K562 (cell line): ENCODE measurements at regions not wholly inside any gene's neighbourhood (a gene's known extent, or its start where the extent isn't known, plus 50 kb on each side); places are given as distances from the start of the nearest gene placed in this dataset.

Experiments
- ATAC-seq: fragments of 200-7000 bp; cut with Tn5 transposase; 3 replicates; pipeline ENCODE4 v1.9.1; 2020; ENCODE audit warnings: moderate library complexity
- BruUV-seq: library from RNA; stranded (reverse); fragments of 400-500 nt; replicated peaks from 2 replicates; lab custom pipeline; 2021; lab: Mats Ljungman, UMichigan
- CTCF ChIA-PET: fragments of 300-600 bp; formaldehyde crosslinking; extraction: SDS; loops from one replicate; lab custom pipeline; 2021; ENCODE audit warnings: low intra/inter-chr PET ratio; lab: Yijun Ruan, JAX
- POLR2A ChIA-PET: fragments of 300-600, 350-650 bp; sonication (Branson Sonifier 250); formaldehyde crosslinking; extraction: SDS; loops from one replicate; lab custom pipeline; 2021; ENCODE audit warnings: antibody characterized with exemption, inconsistent platforms; lab: Yijun Ruan, JAX
- DNase-seq, 4 experiments: peaks; one replicate each; pipeline versions ENCODE4 v3.0.0 to v3.0.0-alpha.2; 2011 to 2018; ENCODE audit warnings: low spot score in 3 of 4, mixed read lengths in 3 of 4; ENCODE audit errors: extremely low read depth in 1 of 4
- FAIRE-seq: peaks from 2 replicates; lab custom pipeline; 2011; peaks lifted over from hg19 to GRCh38; lab: Jason Lieb, UNC
- H2AFZ ChIP-seq: 2 replicates; pipeline ENCODE4 v1.6.0; 2011; ENCODE audit warnings: low read depth, low read length, control low read depth, inconsistent platforms
- H3K27ac ChIP-seq: fragments of 200-600 bp; 3 replicates; pipeline ENCODE4 v1.8.0; 2011; ENCODE audit warnings: low read depth, mild to moderate bottlenecking, control low read depth, inconsistent platforms, low read length, moderate library complexity, mixed read lengths; ENCODE audit errors: extremely low read depth
- H3K27me3 ChIP-seq, 2 experiments: fragments of 300-600 bp in 1 of 2; 2 replicates in 1 of 2; 3 replicates in 1 of 2; pipeline versions ENCODE4 v1.6.0 to v1.8.0; 2011; ENCODE audit warnings: inconsistent platforms in 2 of 2, low read length in 2 of 2, mild to moderate bottlenecking in 1 of 2, mixed read lengths in 1 of 2, moderate library complexity in 1 of 2; ENCODE audit not compliant: control insufficient read depth in 2 of 2, insufficient read depth in 2 of 2
- H3K36me3 ChIP-seq: fragments of 300-600 bp; 3 replicates; pipeline ENCODE4 v1.8.0; 2011; ENCODE audit warnings: mild to moderate bottlenecking, low read length, inconsistent platforms; ENCODE audit not compliant: control insufficient read depth, insufficient read depth
- H3K4me1 ChIP-seq, 2 experiments: fragments of 200-600 bp in 1 of 2; replicated peaks in 1 of 2; 2 replicates in 1 of 2; 3 replicates in 1 of 2; pipeline versions ENCODE4 v1.5.1 to v1.8.0; 2011; ENCODE audit warnings: inconsistent platforms in 2 of 2, low read length in 2 of 2, mild to moderate bottlenecking in 1 of 2, mixed read lengths in 1 of 2, moderate library complexity in 1 of 2; ENCODE audit not compliant: control insufficient read depth in 2 of 2, insufficient read depth in 2 of 2
- H3K4me2 ChIP-seq: 2 replicates; pipeline ENCODE4 v1.6.1; 2011; ENCODE audit warnings: low read length, control low read depth, inconsistent platforms, mixed read lengths; ENCODE audit not compliant: insufficient read depth
- H3K4me3 ChIP-seq: fragments of 200-600 bp; sonication (generic), shearing (Covaris generic); 2 replicates; pipeline ENCODE4 v1.5.1; 2016; ENCODE audit warnings: control low read depth, inconsistent platforms
- H3K79me2 ChIP-seq: fragments of 200-600 bp; 3 replicates; pipeline ENCODE4 v1.8.0; 2011; ENCODE audit warnings: low read length, inconsistent platforms; ENCODE audit not compliant: control insufficient read depth, insufficient read depth
- H3K9ac ChIP-seq, 2 experiments: 2 replicates each; pipeline versions ENCODE4 v1.6.0 to v1.6.1; 2011; ENCODE audit warnings: low read depth in 2 of 2, low read length in 2 of 2, control low read depth in 1 of 2, inconsistent platforms in 1 of 2, mild to moderate bottlenecking in 1 of 2, mixed read lengths in 1 of 2; ENCODE audit not compliant: insufficient read depth in 1 of 2
- H3K9me1 ChIP-seq: one replicate; pipeline ENCODE4 v1.6.0; 2011; ENCODE audit warnings: inconsistent platforms, mild to moderate bottlenecking, low read length, moderate library complexity; ENCODE audit not compliant: control insufficient read depth, insufficient read depth
- H3K9me3 ChIP-seq: replicated peaks from 2 replicates; pipeline ENCODE4 v1.5.1; 2011; ENCODE audit warnings: low read depth, low read length, inconsistent platforms; ENCODE audit not compliant: control insufficient read depth, insufficient read depth
- H4K20me1 ChIP-seq: replicated peaks from 2 replicates; pipeline ENCODE4 v1.6.1; 2011; ENCODE audit warnings: low read length, inconsistent platforms, mixed read lengths; ENCODE audit not compliant: control insufficient read depth, insufficient read depth
- BRD4 ChIP-seq: fragments of 200-600 bp; sonication (generic); IDR thresholded peaks from 2 replicates; pipeline ENCODE4 v1.6.1; 2017; ENCODE audit warnings: inconsistent platforms
- ELF4 ChIP-seq: fragments of 450-650 bp; formaldehyde crosslinking; IDR thresholded peaks from 2 replicates; pipeline ENCODE4 v1.4.0; 2022; ENCODE audit warnings: missing genetic modification characterization
- EWSR1 ChIP-seq: fragments of 450-650 bp; IDR thresholded peaks from 2 replicates; pipeline ENCODE4 v1.6.1; 2018; ENCODE audit warnings: borderline replicate concordance, mild to moderate bottlenecking, low read depth, moderate library complexity; ENCODE audit not compliant: partially characterized antibody
- HNRNPLL ChIP-seq: fragments of 200-400 bp; formaldehyde crosslinking; IDR thresholded peaks from 2 replicates; pipeline ENCODE4 v1.6.1; 2017; ENCODE audit warnings: low read length, low read depth, mild to moderate bottlenecking; ENCODE audit not compliant: poor library complexity, severe bottlenecking
- HOMEZ ChIP-seq: fragments of 250-450 bp; sonication (Bioruptor Pico); IDR thresholded peaks from 2 replicates; pipeline ENCODE4 v1.4.0; 2020; ENCODE audit warnings: mild to moderate bottlenecking, moderate library complexity
- KDM2B ChIP-seq: fragments of 250-450 bp; sonication (Bioruptor Pico); IDR thresholded peaks from 2 replicates; pipeline ENCODE4 v1.8.0; 2021; ENCODE audit warnings: mild to moderate bottlenecking, moderate library complexity
- KDM5B ChIP-seq: fragments of 200-600 bp; sonication (generic); IDR thresholded peaks from 2 replicates; pipeline ENCODE4 v1.6.1; 2012; ENCODE audit warnings: low read depth, mild to moderate bottlenecking, moderate library complexity, low read length, control low read depth, inconsistent platforms; ENCODE audit not compliant: insufficient replicate concordance
- MLLT1 ChIP-seq, 2 experiments: fragments of 450-650 bp; IDR thresholded peaks; 2 replicates each; pipeline ENCODE4 v1.6.1; 2016
- MTF1 ChIP-seq: fragments of 250-450 bp; sonication (Bioruptor Pico); IDR thresholded peaks from 2 replicates; pipeline ENCODE4 v1.9.0; 2021; ENCODE audit warnings: moderate library complexity, mild to moderate bottlenecking, inconsistent platforms, borderline replicate concordance
- RAD21 ChIP-seq, 2 experiments: fragments of 250-450 bp in 1 of 2; fragments of 450-650 bp in 1 of 2; sonication (Bioruptor Pico) in 1 of 2; formaldehyde crosslinking in 1 of 2; IDR thresholded peaks in 1 of 2; conservative IDR thresholded peaks in 1 of 2; 2 replicates each; pipeline versions ENCODE4 v1.4.0 to v1.8.0; 2020 to 2022; ENCODE audit warnings: mild to moderate bottlenecking in 2 of 2, moderate library complexity in 1 of 2
- TRIM28 ChIP-seq: fragments of 450-650 bp; IDR thresholded peaks from 2 replicates; pipeline ENCODE4 v1.6.1; 2017
- ZBED1 ChIP-seq: IDR thresholded peaks from 2 replicates; pipeline ENCODE4 v1.6.1; 2014
- ZKSCAN8 ChIP-seq: fragments of 200-800 bp; sonication (Bioruptor generic); IDR thresholded peaks from 2 replicates; pipeline ENCODE4 v1.6.1; 2016; ENCODE audit warnings: missing genetic modification characterization, missing compliant biosample characterization
- ZNF253 ChIP-seq: fragments of 250-450 bp; sonication (Bioruptor Pico); conservative IDR thresholded peaks from 2 replicates; pipeline ENCODE4 v1.6.1; 2021; ENCODE audit warnings: mild to moderate bottlenecking
- ZNF41 ChIP-seq: fragments of 250-450 bp; sonication (Bioruptor Pico); conservative IDR thresholded peaks from 2 replicates; pipeline ENCODE4 v1.4.0; 2020; ENCODE audit warnings: mild to moderate bottlenecking
- ZNF431 ChIP-seq: sonication (generic); formaldehyde crosslinking; IDR thresholded peaks from 2 replicates; pipeline ENCODE4 v1.8.0; 2022; ENCODE audit warnings: mild to moderate bottlenecking, missing genetic modification reagents
- WGBS: fragments of 100-300 bp; shearing (Covaris generic); methylation state at CpG from one replicate; pipeline ENCODE4 v1.1.6; 2016; ENCODE audit warnings: low coverage, mixed read lengths; ENCODE audit not compliant: insufficient coverage; ENCODE audit errors: missing lambda C conversion rate; 5-methylcytosine and 5-hydroxymethylcytosine counted together
- in situ Hi-C: fragments of 300-500 bp; cut with MboI; formaldehyde crosslinking; loops from 4 replicates; pipeline ENCODE4 v1.15.0; 2018; ENCODE audit warnings: inconsistent platforms, mixed read lengths
- intact Hi-C: fragments of 100-400 bp; cut with micrococcal nuclease; formaldehyde crosslinking; loops from 2 replicates; pipeline ENCODE4 v1.14.2; 2022

GRCh38 chr7:153675131-153675530, 377.1 kb upstream of the DPP6 start (continued):
- TF ChIP-seq ZNF431 (CRISPR knock-in tag) (no peak), KDM2B (CRISPR knock-in tag) (no peak), HNRNPLL (no peak), MTF1 (CRISPR knock-in tag) (no peak)

GRCh38 chr7:153682628-153683027, 369.6 kb upstream of the DPP6 start:
- Histone ChIP-seq H3K4me1 (no peaks in the 10 kb centered on the region), H3K79me2 (no peaks in the 10 kb centered on the region), H3K9me1 (no peaks in the 10 kb centered on the region), H3K27me3 (no peaks in the 10 kb centered on the region), H3K4me3 (no peak overlapping the region), H3K4me2 (no peak overlapping the region), H3K36me3 (no peaks in the 10 kb centered on the region), H2AFZ (no peak overlapping the region), H4K20me1 (no peaks in the 10 kb centered on the region), H3K9me3 (no peaks in the 10 kb centered on the region), H3K9ac (no peak overlapping the region), H3K27ac (no peak overlapping the region)
- in situ Hi-C loops (no loop called here), intact Hi-C loops (loop anchor here (5.0 kb wide), 1 partner anchor 300 kb away; no protein-coding TSS in a partner anchor)
- peak; percentile 53; the same call in 2 of the 3 replicates for ATAC-seq
- no peak for FAIRE-seq
- 12% methylated on average over 3 of the region's 3 CpGs for WGBS
- no TSS peak for BruUV-seq
- ChIA-PET CTCF (interaction anchor here (0.6 kb wide), 1 partner anchor 302 kb away, joined by 3 read pairs; no protein-coding TSS in a partner anchor), POLR2A (no interaction called here)
- DNase-seq, result peak in 1 of 4 experiments; percentile 14
- TF ChIP-seq EWSR1 (no peak), RAD21 (CRISPR knock-in tag; conservative IDR thresholded peaks at IDR 0.05 in 1 of 2, IDR thresholded peaks at IDR 0.05 in 1 of 2) (peak; percentile 35 to 49; a peak in 3 of 4 replicates), TRIM28 (no peak), HOMEZ (CRISPR knock-in tag) (no peak), ELF4 (CRISPR knock-in tag) (no peak), ZNF41 (CRISPR knock-in tag) (no peak), KDM5B (no peak), ZNF253 (CRISPR knock-in tag) (no peak), MLLT1 (IDR thresholded peaks at IDR 0.05) (no peak), BRD4 (no peak), ZKSCAN8 (CRISPR knock-in tag) (no peak), ZBED1 (no peak)
